HG02798 (cell line): ENCODE measurements at regions not wholly inside any gene's neighbourhood (a gene's known extent, or its start where the extent isn't known, plus 50 kb on each side); places are given as distances from the start of the nearest gene placed in this dataset.

ENCODE experiments used
- ATAC-seq: cut with Tn5 transposase; IDR thresholded peaks from one replicate; pipeline ENCODE4 v1.9.1; 2021; ENCODE audit warnings: mild to moderate bottlenecking; ENCODE audit not compliant: unreplicated experiment, poor library complexity

GRCh38 chr5:30957591-30957990 is 235.9 kb upstream of the CDH6 start:
- no peak for ATAC-seq

- ATAC-seq = no peak
These were observed 237.2 kb upstream of the CDH6 start for GRCh38 chr5:30956251-30956650.

GRCh38 chr5:30937070-30937469 is 256.4 kb upstream of the CDH6 start:
- ATAC-seq = no peak

- no peak for ATAC-seq
These were observed 259.9 kb upstream of the CDH6 start for GRCh38 chr5:30933599-30933998.

GRCh38 chr5:30932273-30933017 is 261.0 kb upstream of the CDH6 start:
- ATAC-seq = no peak

GRCh38 chr5:30930736-30931135 is 262.8 kb upstream of the CDH6 start:
- ATAC-seq = no peak

- ATAC-seq = no peak
These were observed 264.5 kb upstream of the CDH6 start for GRCh38 chr5:30928956-30929355.

GRCh38 chr5:30926218-30926617 is 267.3 kb upstream of the CDH6 start:
- no peak for ATAC-seq

- no peak for ATAC-seq
These were observed 272.1 kb upstream of the CDH6 start for GRCh38 chr5:30921388-30921787.

GRCh38 chr5:30918171-30918570 is 275.3 kb upstream of the CDH6 start:
- ATAC-seq = no peak

GRCh38 chr5:30908356-30908755 is 285.1 kb upstream of the CDH6 start:
- ATAC-seq = no peak

- ATAC-seq = no peak
These were observed 293.1 kb upstream of the CDH6 start for GRCh38 chr5:30900367-30900766.

GRCh38 chr5:30894811-30895210 is 298.7 kb upstream of the CDH6 start:
- no peak for ATAC-seq

- no peak for ATAC-seq
These were observed 301.8 kb upstream of the CDH6 start for GRCh38 chr5:30891660-30892059.

- ATAC-seq = no peak
These were observed 303.1 kb upstream of the CDH6 start for GRCh38 chr5:30890377-30890776.

GRCh38 chr5:30880514-30880913 is 313.0 kb upstream of the CDH6 start:
- no peak for ATAC-seq

GRCh38 chr5:30879887-30880286 is 313.6 kb upstream of the CDH6 start:
- no peak for ATAC-seq

GRCh38 chr5:30878746-30879145 is 314.7 kb upstream of the CDH6 start:
- no peak for ATAC-seq

- no peak for ATAC-seq
These were observed 315.2 kb upstream of the CDH6 start for GRCh38 chr5:30878296-30878695.

GRCh38 chr5:30874241-30875034 is 319.0 kb upstream of the CDH6 start:
- ATAC-seq = no peak

- ATAC-seq = no peak
These were observed 322.3 kb upstream of the CDH6 start for GRCh38 chr5:30871196-30871595.

- no peak for ATAC-seq
These were observed 325.8 kb upstream of the CDH6 start for GRCh38 chr5:30867711-30868110.
